ENCODE measurements at regions not wholly inside any gene's neighbourhood (a gene's known extent, or its start where the extent isn't known, plus 50 kb on each side); places are given as distances from the start of the nearest gene placed in this dataset.

DNA sequence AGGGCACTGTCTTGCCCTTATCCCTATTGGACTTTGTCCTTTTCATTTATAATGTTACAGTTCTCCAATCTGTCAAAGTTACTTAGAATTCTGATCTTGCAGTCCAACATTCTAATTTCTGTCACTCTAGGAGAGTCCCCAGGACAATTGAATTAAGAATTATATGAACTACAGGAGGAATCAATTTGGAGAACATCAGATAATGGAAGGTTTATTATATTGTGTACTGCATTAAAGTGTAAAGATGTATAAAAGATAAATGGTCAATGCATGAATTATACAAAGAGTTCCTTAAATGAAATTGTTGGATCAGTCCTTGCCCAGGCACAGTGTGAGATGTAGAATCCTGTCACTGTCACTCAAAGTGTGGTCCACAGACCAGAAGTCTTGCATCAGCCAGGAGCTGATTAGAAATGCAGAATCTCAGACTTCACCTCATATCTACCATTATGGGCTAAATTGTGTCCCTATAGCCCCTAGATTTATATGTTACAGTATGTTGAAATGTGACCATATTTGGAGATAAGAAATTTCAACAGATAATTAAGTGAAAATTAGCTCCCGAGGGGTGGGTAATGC lies 145.5 kb downstream of the BTBD3 start:
- Histone ChIP-seq H3K27me3 (ENCODE audit: control insufficient read depth, extremely low read depth, insufficient read depth, low read length) (no peaks in the 10 kb centered on the region), H3K4me3 (ENCODE audit: control insufficient read depth in 2 of 3, extremely low read depth in 1 of 3, insufficient read depth in 2 of 3, low read depth in 1 of 3, low read length in 3 of 3) (no peak overlapping the region), H3K36me3 (ENCODE audit: control insufficient read depth in 2 of 2, extremely low read depth in 1 of 2, insufficient read depth in 2 of 2, low read length in 2 of 2) (no peaks in the 10 kb centered on the region), H3K27ac (ENCODE audit: control insufficient read depth, insufficient read depth, low read length) (no peak overlapping the region), H3K4me1 (ENCODE audit: control insufficient read depth, extremely low read depth, insufficient read depth, low read length) (no peaks in the 10 kb centered on the region), H3K79me2 (ENCODE audit: control insufficient read depth, insufficient read depth, low read length) (no peaks in the 10 kb centered on the region), H3K4me2 (ENCODE audit: control insufficient read depth, extremely low read depth, insufficient read depth, low read depth, low read length) (no peak overlapping the region), H3K9me3 (ENCODE audit: control insufficient read depth, low read depth, low read length) (peaks cover 2% of the 10 kb centered on the region), H3K9ac (ENCODE audit: control insufficient read depth, extremely low read depth, insufficient read depth, low read length) (no peak overlapping the region), H2AFZ (ENCODE audit: control insufficient read depth, low read length) (no peak overlapping the region), H3K9me1 (ENCODE audit: control insufficient read depth, extremely low read depth, insufficient read depth, low read length) (no peaks in the 10 kb centered on the region), H4K20me1 (ENCODE audit: control insufficient read depth, extremely low read depth, insufficient read depth, low read length) (no peaks in the 10 kb centered on the region)
- no peak for TF ChIP-seq EZH2 (IDR thresholded peaks at IDR 0.05; ENCODE audit: low read length)
- TF ChIP-seq, protein P1, sequence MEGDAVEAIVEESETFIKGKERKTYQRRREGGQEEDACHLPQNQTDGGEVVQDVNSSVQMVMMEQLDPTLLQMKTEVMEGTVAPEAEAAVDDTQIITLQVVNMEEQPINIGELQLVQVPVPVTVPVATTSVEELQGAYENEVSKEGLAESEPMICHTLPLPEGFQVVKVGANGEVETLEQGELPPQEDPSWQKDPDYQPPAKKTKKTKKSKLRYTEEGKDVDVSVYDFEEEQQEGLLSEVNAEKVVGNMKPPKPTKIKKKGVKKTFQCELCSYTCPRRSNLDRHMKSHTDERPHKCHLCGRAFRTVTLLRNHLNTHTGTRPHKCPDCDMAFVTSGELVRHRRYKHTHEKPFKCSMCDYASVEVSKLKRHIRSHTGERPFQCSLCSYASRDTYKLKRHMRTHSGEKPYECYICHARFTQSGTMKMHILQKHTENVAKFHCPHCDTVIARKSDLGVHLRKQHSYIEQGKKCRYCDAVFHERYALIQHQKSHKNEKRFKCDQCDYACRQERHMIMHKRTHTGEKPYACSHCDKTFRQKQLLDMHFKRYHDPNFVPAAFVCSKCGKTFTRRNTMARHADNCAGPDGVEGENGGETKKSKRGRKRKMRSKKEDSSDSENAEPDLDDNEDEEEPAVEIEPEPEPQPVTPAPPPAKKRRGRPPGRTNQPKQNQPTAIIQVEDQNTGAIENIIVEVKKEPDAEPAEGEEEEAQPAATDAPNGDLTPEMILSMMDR (optimal IDR thresholded peaks at IDR 0.05 in 1 of 3, IDR thresholded peaks at IDR 0.05 in 1 of 3, conservative IDR thresholded peaks at IDR 0.05 in 1 of 3; ENCODE audit: extremely low read depth in 1 of 3, insufficient read depth in 2 of 3, low read length in 3 of 3): no peak
- DNase-seq (ENCODE audit: low read depth, low spot score) (no peak), FAIRE-seq (no peak)
- dilution Hi-C loops (cut with MboI; ENCODE audit: extremely low pct_ligation_motif_present, low sequenced_read_pairs): no loop called here

DNA sequence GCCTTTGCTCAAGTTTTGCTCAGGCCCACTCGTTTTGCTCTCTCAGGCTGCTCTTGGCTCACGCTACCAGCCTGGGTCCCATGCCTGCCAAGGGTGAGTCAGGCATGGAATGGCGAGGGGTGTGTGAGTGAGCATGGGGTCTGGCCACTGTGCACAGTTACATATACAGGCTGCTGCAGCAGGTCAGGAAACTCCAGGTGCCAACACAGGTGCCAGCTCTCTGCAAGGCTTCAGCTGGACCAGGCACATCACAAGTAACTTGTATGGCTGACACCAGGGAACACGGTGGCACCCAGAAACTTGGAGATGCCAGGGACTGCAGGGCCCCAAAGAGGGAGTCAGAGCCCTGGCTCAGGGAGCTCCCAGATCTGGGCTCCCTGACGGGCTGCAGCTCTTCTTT lies 146.8 kb downstream of the BTBD3 start:
- Histone ChIP-seq H3K36me3 (ENCODE audit: control insufficient read depth in 2 of 2, extremely low read depth in 1 of 2, insufficient read depth in 2 of 2, low read length in 2 of 2) (no peaks in the 10 kb centered on the region), H2AFZ (ENCODE audit: control insufficient read depth, low read length) (no peak overlapping the region), H3K9ac (ENCODE audit: control insufficient read depth, extremely low read depth, insufficient read depth, low read length) (no peak overlapping the region), H3K9me3 (ENCODE audit: control insufficient read depth, low read depth, low read length) (peaks cover 2% of the 10 kb centered on the region), H3K4me2 (ENCODE audit: control insufficient read depth, extremely low read depth, insufficient read depth, low read depth, low read length) (no peak overlapping the region), H3K79me2 (ENCODE audit: control insufficient read depth, insufficient read depth, low read length) (no peaks in the 10 kb centered on the region), H3K4me1 (ENCODE audit: control insufficient read depth, extremely low read depth, insufficient read depth, low read length) (no peaks in the 10 kb centered on the region), H3K9me1 (ENCODE audit: control insufficient read depth, extremely low read depth, insufficient read depth, low read length) (no peaks in the 10 kb centered on the region), H3K27me3 (ENCODE audit: control insufficient read depth, extremely low read depth, insufficient read depth, low read length) (no peaks in the 10 kb centered on the region), H4K20me1 (ENCODE audit: control insufficient read depth, extremely low read depth, insufficient read depth, low read length) (no peaks in the 10 kb centered on the region), H3K27ac (ENCODE audit: control insufficient read depth, insufficient read depth, low read length) (no peak overlapping the region), H3K4me3 (ENCODE audit: control insufficient read depth in 2 of 3, extremely low read depth in 1 of 3, insufficient read depth in 2 of 3, low read depth in 1 of 3, low read length in 3 of 3) (no peak overlapping the region)
- FAIRE-seq (no peak), DNase-seq (ENCODE audit: low read depth, low spot score) (no peak)
- TF ChIP-seq EZH2 (IDR thresholded peaks at IDR 0.05; ENCODE audit: low read length): no peak
- TF ChIP-seq, protein P1 (optimal IDR thresholded peaks at IDR 0.05 in 1 of 3, IDR thresholded peaks at IDR 0.05 in 1 of 3, conservative IDR thresholded peaks at IDR 0.05 in 1 of 3; ENCODE audit: extremely low read depth in 1 of 3, insufficient read depth in 2 of 3, low read length in 3 of 3): no peak
- dilution Hi-C loops (cut with MboI; ENCODE audit: extremely low pct_ligation_motif_present, low sequenced_read_pairs): no loop called here
